ENCODE measurements at regions not wholly inside any gene's neighbourhood (a gene's known extent, or its start where the extent isn't known, plus 50 kb on each side); places are given as distances from the start of the nearest gene placed in this dataset.
"Not testable (repeated sequence)": the region's sequence is repeated elsewhere in the genome, so short reads cannot be mapped to it uniquely, and the experiment has no call there.

DNA sequence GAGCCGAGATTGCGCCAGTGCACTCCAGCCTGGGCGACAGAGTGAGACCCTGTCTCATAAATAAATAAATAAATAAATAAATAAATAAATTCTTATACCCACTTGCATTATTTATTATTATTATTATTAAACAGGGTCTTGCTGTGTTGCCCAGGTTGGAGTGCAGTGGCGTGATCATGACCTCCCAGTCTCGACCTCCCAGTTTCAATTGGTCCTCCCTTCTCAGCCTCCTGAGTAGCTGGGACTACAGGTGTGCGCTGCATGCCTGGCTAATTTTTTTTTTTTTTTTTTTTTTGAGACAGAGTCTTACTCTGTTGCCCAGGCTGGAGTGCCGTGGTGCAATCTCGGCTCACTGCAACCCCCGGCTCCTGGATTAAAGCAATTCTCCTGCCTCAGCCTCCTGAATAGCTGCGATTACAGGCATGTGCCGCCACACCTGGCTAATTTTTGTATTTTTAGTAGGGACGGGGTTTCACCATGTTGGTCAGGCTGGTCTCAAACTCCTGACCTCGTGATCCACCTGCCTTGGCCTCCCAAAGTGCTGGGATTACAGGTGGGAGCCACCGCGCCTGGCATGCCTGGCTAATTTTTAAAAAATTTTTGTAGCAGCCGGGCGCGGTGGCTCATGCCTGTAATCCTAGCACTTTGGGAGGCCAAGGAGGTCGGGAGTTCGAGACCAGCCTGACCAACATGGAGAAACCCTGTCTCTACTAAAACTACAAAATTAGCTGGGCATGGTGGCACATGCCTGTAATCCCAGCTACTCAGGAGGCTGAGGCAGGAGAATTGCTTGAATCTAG lies 150.2 kb downstream of the SEC14L1 start:
- H3K27ac ChIP-seq (ENCODE audit: low read length); H3K9me3 ChIP-seq; H3K27ac Mint-ChIP-seq; H3K9me3 Mint-ChIP-seq; H3K36me3 ChIP-seq (ENCODE audit: control insufficient read depth in 2 of 2, extremely low read depth in 1 of 2, insufficient read depth in 1 of 2, low read length in 1 of 2); H3K4me3 Mint-ChIP-seq; ATAC-seq (replicated peaks in 1 of 4); DNase-seq; H3K36me3 Mint-ChIP-seq; H3K4me3 ChIP-seq (ENCODE audit: control insufficient read depth in 1 of 2, extremely low read depth in 1 of 2, low read length in 1 of 2); H3K4me1 Mint-ChIP-seq; POLR2A ChIA-PET; H3K27me3 Mint-ChIP-seq; H3K4me1 ChIP-seq (ENCODE audit: control insufficient read depth in 1 of 2, extremely low read depth in 1 of 2, insufficient read depth in 2 of 2, low read length in 2 of 2): not testable (repeated sequence)
- 93% methylated on average over 8 of the region's 20 CpGs for WGBS (ENCODE audit: insufficient coverage)
- H3K27me3 ChIP-seq (replicated peaks in 1 of 2; ENCODE audit: control insufficient read depth in 2 of 2, extremely low read depth in 1 of 2, insufficient read depth in 2 of 2, low read length in 1 of 2): peaks cover 0 to 32% of the 10 kb centered on the region in 2 experiments
- CTCF ChIA-PET: interaction anchor here (0.7 kb wide), 2 partner anchors 42 to 193 kb away, joined by 3 to 5 read pairs; no protein-coding TSS in a partner anchor

- Mint-ChIP-seq H3K4me1 (no peaks in the 10 kb centered on the region), H3K27me3 (no peaks in the 10 kb centered on the region), H3K9me3 (no peaks in the 10 kb centered on the region), H3K4me3 (no peak overlapping the region), H3K36me3 (no peaks in the 10 kb centered on the region), H3K27ac (no peak overlapping the region)
- Histone ChIP-seq H3K27me3 (replicated peaks in 1 of 2; ENCODE audit: control insufficient read depth in 2 of 2, extremely low read depth in 1 of 2, insufficient read depth in 2 of 2, low read length in 1 of 2) (peaks cover 0 to 23% of the 10 kb centered on the region in 2 experiments), H3K9me3 (no peaks in the 10 kb centered on the region), H3K27ac (ENCODE audit: low read length) (no peak overlapping the region), H3K4me1 (ENCODE audit: control insufficient read depth in 1 of 2, extremely low read depth in 1 of 2, insufficient read depth in 2 of 2, low read length in 2 of 2) (no peaks in the 10 kb centered on the region), H3K4me3 (ENCODE audit: control insufficient read depth in 1 of 2, extremely low read depth in 1 of 2, low read length in 1 of 2) (no peak overlapping the region), H3K36me3 (ENCODE audit: control insufficient read depth in 2 of 2, extremely low read depth in 1 of 2, insufficient read depth in 1 of 2, low read length in 1 of 2) (no peaks in the 10 kb centered on the region)
- ATAC-seq (replicated peaks in 1 of 4) (no peak), DNase-seq (no peak)
- ChIA-PET POLR2A (no interaction called here), CTCF (no interaction called here)
- 92% methylated on average over 15 of the region's 18 CpGs for WGBS (ENCODE audit: insufficient coverage)
Measured at GRCh38 chr17:77291591-77292386, 151.0 kb downstream of the SEC14L1 start.

GRCh38 chr17:77294761-77295160 lies 154.0 kb downstream of the SEC14L1 start:
- POLR2A ChIA-PET: no interaction called here

GRCh38 chr17:77295241-77295853 lies 154.6 kb downstream of the SEC14L1 start:
- H3K4me3 Mint-ChIP-seq: no peak overlapping the region
- Histone ChIP-seq H3K4me3 (ENCODE audit: control insufficient read depth in 1 of 2, extremely low read depth in 1 of 2, low read length in 1 of 2) (no peak overlapping the region), H3K27me3 (replicated peaks in 1 of 2; ENCODE audit: control insufficient read depth in 2 of 2, extremely low read depth in 1 of 2, insufficient read depth in 2 of 2, low read length in 1 of 2) (peaks cover 0 to 18% of the 10 kb centered on the region in 2 experiments), H3K4me1 (ENCODE audit: control insufficient read depth in 1 of 2, extremely low read depth in 1 of 2, insufficient read depth in 2 of 2, low read length in 2 of 2) (no peaks in the 10 kb centered on the region), H3K9me3 (no peaks in the 10 kb centered on the region), H3K27ac (ENCODE audit: low read length) (no peak overlapping the region), H3K36me3 (ENCODE audit: control insufficient read depth in 2 of 2, extremely low read depth in 1 of 2, insufficient read depth in 1 of 2, low read length in 1 of 2) (no peaks in the 10 kb centered on the region)
- no peaks in the 10 kb centered on the region for H3K4me1 Mint-ChIP-seq
- no peak overlapping the region for H3K27ac Mint-ChIP-seq
- ChIA-PET POLR2A (no interaction called here), CTCF (no interaction called here)
- no peaks in the 10 kb centered on the region for H3K36me3 Mint-ChIP-seq
- H3K27me3 Mint-ChIP-seq: no peaks in the 10 kb centered on the region
- H3K9me3 Mint-ChIP-seq: no peaks in the 10 kb centered on the region
- no peak for DNase-seq
- ATAC-seq (replicated peaks in 1 of 4): no peak
- WGBS (ENCODE audit: insufficient coverage): 70% methylated on average over 8 of the region's 12 CpGs

More at GRCh38 chr17:77294761-77295160, 154.0 kb downstream of the SEC14L1 start:
- Histone ChIP-seq H3K27me3 (replicated peaks in 1 of 2; ENCODE audit: control insufficient read depth in 2 of 2, extremely low read depth in 1 of 2, insufficient read depth in 2 of 2, low read length in 1 of 2) (peaks cover 0 to 17% of the 10 kb centered on the region in 2 experiments), H3K9me3 (no peaks in the 10 kb centered on the region), H3K36me3 (ENCODE audit: control insufficient read depth in 2 of 2, extremely low read depth in 1 of 2, insufficient read depth in 1 of 2, low read length in 1 of 2) (no peaks in the 10 kb centered on the region), H3K4me1 (ENCODE audit: control insufficient read depth in 1 of 2, extremely low read depth in 1 of 2, insufficient read depth in 2 of 2, low read length in 2 of 2) (no peaks in the 10 kb centered on the region), H3K4me3 (ENCODE audit: control insufficient read depth in 1 of 2, extremely low read depth in 1 of 2, low read length in 1 of 2) (no peak overlapping the region), H3K27ac (ENCODE audit: low read length) (no peak overlapping the region)
- Mint-ChIP-seq H3K27ac (no peak overlapping the region), H3K9me3 (no peaks in the 10 kb centered on the region), H3K27me3 (no peaks in the 10 kb centered on the region), H3K36me3 (no peaks in the 10 kb centered on the region), H3K4me3 (no peak overlapping the region), H3K4me1 (no peaks in the 10 kb centered on the region)
- CTCF ChIA-PET: no interaction called here
- WGBS (ENCODE audit: insufficient coverage): 88% methylated on average over 9 of the region's 20 CpGs
- ATAC-seq (replicated peaks in 1 of 4) (no peak), DNase-seq (no peak)

GRCh38 chr17:77296769-77297409 lies 156.1 kb downstream of the SEC14L1 start:
- DNase-seq (no peak), ATAC-seq (replicated peaks in 1 of 4) (no peak)
- Mint-ChIP-seq H3K4me1 (no peaks in the 10 kb centered on the region), H3K27ac (no peak overlapping the region), H3K27me3 (no peaks in the 10 kb centered on the region), H3K36me3 (no peaks in the 10 kb centered on the region), H3K9me3 (no peaks in the 10 kb centered on the region), H3K4me3 (no peak overlapping the region)
- CTCF ChIA-PET: no interaction called here
- peaks cover 0 to 18% of the 10 kb centered on the region in 2 experiments for H3K27me3 ChIP-seq (replicated peaks in 1 of 2; ENCODE audit: control insufficient read depth in 2 of 2, extremely low read depth in 1 of 2, insufficient read depth in 2 of 2, low read length in 1 of 2)
- POLR2A ChIA-PET: no interaction called here
- no peak overlapping the region for H3K27ac ChIP-seq (ENCODE audit: low read length)
- 100% methylated on average over 6 of the region's 6 CpGs for WGBS (ENCODE audit: insufficient coverage)
- H3K9me3 ChIP-seq: no peaks in the 10 kb centered on the region
- no peak overlapping the region for H3K4me3 ChIP-seq (ENCODE audit: control insufficient read depth in 1 of 2, extremely low read depth in 1 of 2, low read length in 1 of 2)
- H3K36me3 ChIP-seq (ENCODE audit: control insufficient read depth in 2 of 2, extremely low read depth in 1 of 2, insufficient read depth in 1 of 2, low read length in 1 of 2): no peaks in the 10 kb centered on the region
- no peaks in the 10 kb centered on the region for H3K4me1 ChIP-seq (ENCODE audit: control insufficient read depth in 1 of 2, extremely low read depth in 1 of 2, insufficient read depth in 2 of 2, low read length in 2 of 2)
